K562 (cell line): ENCODE measurements at regions not wholly inside any gene's neighbourhood (a gene's known extent, or its start where the extent isn't known, plus 50 kb on each side); places are given as distances from the start of the nearest gene placed in this dataset.

Source experiments
- ARID3A ChIP-seq: IDR thresholded peaks from 2 replicates; pipeline ENCODE4 v1.6.1; 2012; ENCODE audit warnings: low read depth, low read length, improper control_type of control experiment, borderline replicate concordance
- EHMT2 ChIP-seq: fragments of 450-650 bp; IDR thresholded peaks from 2 replicates; pipeline ENCODE4 v1.6.1; 2018; ENCODE audit warnings: antibody characterized with exemption
- FOXM1 ChIP-seq, 2 experiments: fragments of 450-650 bp in 1 of 2; sonication (generic) in 1 of 2; formaldehyde crosslinking in 1 of 2; IDR thresholded peaks; 2 replicates each; pipeline versions ENCODE4 v1.6.1 to v1.9.0; 2017 to 2022; ENCODE audit warnings: low read depth in 2 of 2, mild to moderate bottlenecking in 2 of 2, missing genetic modification reagents in 1 of 2, moderate library complexity in 1 of 2
- FOXP4 ChIP-seq: sonication (generic); formaldehyde crosslinking; IDR thresholded peaks from 2 replicates; pipeline ENCODE4 v1.8.0; 2022; ENCODE audit warnings: mild to moderate bottlenecking, missing genetic modification reagents, borderline replicate concordance
- MYBL2 ChIP-seq, 2 experiments: fragments of 450-650 bp in 1 of 2; sonication (generic) in 1 of 2; formaldehyde crosslinking in 1 of 2; IDR thresholded peaks; 2 replicates each; pipeline versions ENCODE4 v1.6.1 to v1.8.1; 2017 to 2022; ENCODE audit warnings: borderline replicate concordance in 1 of 2, inconsistent platforms in 1 of 2, low read depth in 1 of 2, mild to moderate bottlenecking in 1 of 2, missing genetic modification reagents in 1 of 2, moderate library complexity in 1 of 2
- NFXL1 ChIP-seq: fragments of 450-650 bp; formaldehyde crosslinking; IDR thresholded peaks from 2 replicates; pipeline ENCODE4 v1.4.0; 2021; ENCODE audit warnings: mild to moderate bottlenecking
- RFX1 ChIP-seq: fragments of 450-650 bp; IDR thresholded peaks from 2 replicates; pipeline ENCODE4 v1.6.1; 2016; ENCODE audit warnings: mild to moderate bottlenecking, moderate library complexity
- RUNX1 ChIP-seq: sonication (generic); IDR thresholded peaks from 2 replicates; pipeline ENCODE4 v1.6.1; 2016; ENCODE audit warnings: antibody characterized with exemption, low read depth
- SUPT5H ChIP-seq: fragments of 450-650 bp; IDR thresholded peaks from 2 replicates; pipeline ENCODE4 v1.6.1; 2016
- TEAD2 ChIP-seq: fragments of 450-650 bp; IDR thresholded peaks from 2 replicates; pipeline ENCODE4 v1.6.1; 2016; ENCODE audit warnings: missing genetic modification characterization, control low read depth, missing compliant biosample characterization
- TRIM24 ChIP-seq, 2 experiments: fragments of 450-650 bp; IDR thresholded peaks; 2 replicates each; pipeline ENCODE4 v1.6.1; 2016
- ZBTB40 ChIP-seq, 2 experiments: fragments of 450-650 bp in 1 of 2; sonication (generic) in 1 of 2; formaldehyde crosslinking in 1 of 2; IDR thresholded peaks; 2 replicates each; pipeline versions ENCODE4 v1.7.1 to v1.9.0; 2016 to 2022; ENCODE audit warnings: inconsistent platforms in 1 of 2, mild to moderate bottlenecking in 1 of 2, missing genetic modification reagents in 1 of 2
- ZNF507 ChIP-seq: conservative IDR thresholded peaks from 2 replicates; pipeline ENCODE4 v1.6.1; 2017; ENCODE audit warnings: missing genetic modification characterization, missing compliant biosample characterization

GRCh38 chr9:73962792-73963191 lies 534.3 kb upstream of the RORB start (continued):
- TF ChIP-seq ARID3A (0 out of 2 replicates have a peak, but pooled peaks have one; percentile 58), ZNF507 (tag) (no peak), ZBTB40 (IDR thresholded peaks at IDR 0.05) (no peak), ZBTB40 (CRISPR knock-in tag; IDR thresholded peaks at IDR 0.05) (no peak), FOXP4 (no peak), SUPT5H (no peak), RUNX1 (no peak), RFX1 (no peak), TEAD2 (tag) (no peak), MYBL2 (IDR thresholded peaks at IDR 0.05; ENCODE audit: low read depth) (no peak), MYBL2 (CRISPR knock-in tag; IDR thresholded peaks at IDR 0.05; ENCODE audit: borderline replicate concordance) (no peak), TRIM24 (IDR thresholded peaks at IDR 0.05) (peak in 1 of 2 experiments; percentile 52; a peak in 1 of 4 replicates), NFXL1 (CRISPR knock-in tag) (no peak), EHMT2 (no peak), FOXM1 (IDR thresholded peaks at IDR 0.05; ENCODE audit: low read depth) (peak; percentile 62; the same call in 1 of the 2 replicates), FOXM1 (CRISPR knock-in tag; IDR thresholded peaks at IDR 0.05; ENCODE audit: low read depth) (no peak)
